Islet of Langerhans (tissue), 1 donor: ENCODE measurements at regions not wholly inside any gene's neighbourhood (a gene's known extent, or its start where the extent isn't known, plus 50 kb on each side); places are given as distances from the start of the nearest gene placed in this dataset.
"Not testable (repeated sequence)": the region's sequence is repeated elsewhere in the genome, so short reads cannot be mapped to it uniquely, and the experiment has no call there.

Experiments
- FAIRE-seq: peaks from one replicate; lab custom pipeline; 2011; peaks lifted over from hg19 to GRCh38; lab: Jason Lieb, UNC

- FAIRE-seq: not testable (repeated sequence)
These were observed 237.5 kb upstream of the KAZN start for GRCh38 chr1:14361005-14361404.

- FAIRE-seq: no peak
These were observed 236.2 kb upstream of the KAZN start for GRCh38 chr1:14362331-14362730.

- FAIRE-seq: no peak
These were observed 235.4 kb upstream of the KAZN start for GRCh38 chr1:14363036-14363590.

GRCh38 chr1:14363707-14364413, 234.6 kb upstream of the KAZN start:
- no peak for FAIRE-seq

DNA sequence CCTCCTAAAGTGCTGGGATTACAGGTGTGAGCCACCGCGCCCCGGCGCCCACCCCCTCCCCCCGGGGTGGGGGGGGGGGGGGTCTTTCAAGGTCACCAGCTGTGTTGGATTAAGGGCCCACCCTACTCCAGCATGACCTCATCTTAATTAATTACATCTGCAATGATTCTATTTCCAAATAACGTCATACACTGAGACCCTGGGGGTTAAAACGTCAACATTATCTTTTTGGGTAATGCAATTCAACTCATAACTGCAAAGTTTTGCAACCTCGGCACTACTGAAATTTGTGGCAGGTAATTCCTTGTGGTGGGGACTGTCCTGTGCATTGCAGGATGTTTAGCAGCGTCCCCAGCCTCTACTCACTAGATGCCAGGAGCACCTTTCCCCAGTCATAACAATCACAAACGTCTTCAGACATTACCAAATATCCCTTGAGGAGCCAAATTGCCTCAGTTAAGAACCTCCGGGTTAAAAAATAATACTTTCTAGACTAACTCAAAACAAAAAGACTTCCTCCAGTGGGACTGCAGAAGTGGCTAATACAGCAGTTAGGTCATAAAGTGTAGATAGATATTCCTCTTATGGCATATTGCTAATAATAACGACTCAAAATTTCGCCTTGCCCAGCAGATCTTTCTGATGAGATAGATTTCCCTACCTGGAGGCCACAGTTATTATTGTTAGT, 233.0 kb upstream of the KAZN start:
- FAIRE-seq: no peak

- no peak for FAIRE-seq
These were observed 232.1 kb upstream of the KAZN start for GRCh38 chr1:14366091-14367018.

DNA sequence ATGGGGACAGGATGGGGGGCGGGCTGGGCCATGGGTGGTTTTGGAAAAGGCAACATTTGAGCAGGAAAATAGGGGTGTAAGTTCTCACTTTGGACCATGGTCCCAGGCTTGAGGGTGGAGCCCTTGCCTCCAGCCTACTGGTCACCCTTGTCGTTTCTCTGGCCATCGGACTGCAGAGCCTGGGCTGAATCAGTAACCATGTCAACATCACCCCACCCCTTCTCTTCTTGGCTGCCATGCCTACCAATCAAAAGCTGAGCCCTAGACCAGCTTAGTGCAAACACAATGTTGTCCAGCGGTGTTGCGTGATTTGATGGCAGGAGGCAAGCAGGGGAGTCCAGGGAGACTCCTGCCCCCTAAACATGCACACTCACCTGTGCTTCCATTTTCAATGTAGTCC, 231.0 kb upstream of the KAZN start:
- no peak for FAIRE-seq

- no peak for FAIRE-seq
These were observed 228.8 kb upstream of the KAZN start for GRCh38 chr1:14369526-14370213.

DNA sequence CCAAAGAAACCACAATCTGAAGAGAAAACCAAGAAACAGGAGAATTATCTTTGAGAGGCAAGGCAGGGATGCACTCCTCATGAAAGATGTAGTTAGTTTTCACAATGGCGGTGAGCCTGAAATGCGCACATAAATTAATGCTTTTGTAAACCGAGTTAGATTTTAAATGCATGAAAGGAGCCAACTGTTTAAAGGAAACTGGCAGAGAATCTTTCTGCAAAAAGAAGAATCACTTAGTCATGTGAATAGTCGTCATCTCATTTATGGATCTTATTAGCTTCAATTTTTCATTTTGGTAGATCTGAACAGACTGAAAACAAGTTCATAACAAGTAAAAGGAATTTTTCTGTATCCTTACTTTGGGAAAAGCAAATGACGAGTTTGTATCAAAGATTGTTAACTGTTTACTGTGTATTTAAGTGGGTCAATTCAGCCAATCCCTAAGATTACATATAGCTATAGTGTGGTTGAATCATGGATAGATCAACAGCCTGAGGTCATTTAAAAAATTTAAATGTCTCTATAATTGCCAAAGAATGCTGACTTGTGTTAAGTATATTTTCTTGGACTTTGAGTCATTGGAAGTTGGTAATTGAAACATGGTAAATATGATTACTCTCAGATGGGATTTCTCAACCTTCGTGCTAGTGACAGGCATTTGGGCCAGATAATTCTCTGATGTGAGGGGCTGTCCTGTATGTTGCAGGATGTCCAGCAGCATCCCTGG, 226.6 kb upstream of the KAZN start:
- no peak for FAIRE-seq

DNA sequence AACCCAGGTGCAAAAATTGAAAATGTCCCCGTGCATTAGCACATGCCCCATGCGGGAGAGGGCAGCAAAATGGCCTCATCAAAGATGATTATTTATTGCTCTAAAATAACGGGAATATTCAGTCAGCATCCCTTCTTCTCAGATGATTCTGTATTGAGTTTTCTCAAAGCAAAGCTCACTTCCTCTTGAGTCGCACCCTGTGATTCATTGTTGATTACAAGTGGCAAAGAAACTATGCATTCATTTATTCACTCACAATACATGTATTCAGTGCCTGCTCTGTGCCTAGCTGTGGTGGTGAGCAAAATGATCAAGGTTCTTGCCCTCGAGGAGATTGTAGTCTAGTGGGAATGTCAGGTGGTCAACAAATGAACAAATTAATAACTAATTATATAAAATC, 226.0 kb upstream of the KAZN start:
- no peak for FAIRE-seq

- no peak for FAIRE-seq
These were observed 225.3 kb upstream of the KAZN start for GRCh38 chr1:14373081-14373758.

- FAIRE-seq: no peak
These were observed 223.3 kb upstream of the KAZN start for GRCh38 chr1:14375226-14375625.

GRCh38 chr1:14377386-14377785, 221.1 kb upstream of the KAZN start:
- no peak for FAIRE-seq

- FAIRE-seq: no peak
These were observed 218.1 kb upstream of the KAZN start for GRCh38 chr1:14380408-14380807.

GRCh38 chr1:14390816-14391215, 207.7 kb upstream of the KAZN start:
- FAIRE-seq: no peak

DNA sequence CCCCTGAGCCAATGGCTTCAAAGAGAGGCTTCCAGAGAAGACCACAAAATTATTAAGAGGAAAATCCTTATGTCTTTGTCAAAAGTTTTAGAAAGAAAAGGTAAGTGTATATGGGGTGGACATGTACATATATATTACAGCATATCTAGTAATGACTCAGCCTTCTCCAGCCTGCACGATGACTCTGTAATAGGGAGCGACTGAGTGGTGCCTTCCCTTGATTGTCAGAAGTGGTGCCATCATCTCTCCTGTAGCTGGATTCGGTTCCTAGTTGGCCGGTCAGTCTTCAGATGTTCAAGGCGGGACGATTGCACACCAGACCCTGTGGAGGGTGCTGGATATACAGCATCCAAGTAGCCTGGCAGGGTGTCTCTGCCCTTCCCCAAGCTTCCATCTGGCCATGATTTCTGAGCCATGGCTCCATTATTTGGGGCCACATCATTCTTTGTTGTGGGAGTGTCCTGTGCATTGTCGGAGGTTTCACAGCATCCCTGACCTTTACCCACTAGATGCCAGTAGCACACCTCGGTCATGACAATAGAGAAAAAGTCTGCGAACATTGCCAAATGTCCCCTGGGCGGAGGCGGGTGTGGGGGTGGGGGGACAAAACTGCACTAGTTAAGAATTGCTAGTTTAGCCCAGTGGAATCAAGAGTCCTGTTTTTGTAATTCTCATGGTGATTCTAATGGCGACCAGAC, 206.2 kb upstream of the KAZN start:
- no peak for FAIRE-seq

DNA sequence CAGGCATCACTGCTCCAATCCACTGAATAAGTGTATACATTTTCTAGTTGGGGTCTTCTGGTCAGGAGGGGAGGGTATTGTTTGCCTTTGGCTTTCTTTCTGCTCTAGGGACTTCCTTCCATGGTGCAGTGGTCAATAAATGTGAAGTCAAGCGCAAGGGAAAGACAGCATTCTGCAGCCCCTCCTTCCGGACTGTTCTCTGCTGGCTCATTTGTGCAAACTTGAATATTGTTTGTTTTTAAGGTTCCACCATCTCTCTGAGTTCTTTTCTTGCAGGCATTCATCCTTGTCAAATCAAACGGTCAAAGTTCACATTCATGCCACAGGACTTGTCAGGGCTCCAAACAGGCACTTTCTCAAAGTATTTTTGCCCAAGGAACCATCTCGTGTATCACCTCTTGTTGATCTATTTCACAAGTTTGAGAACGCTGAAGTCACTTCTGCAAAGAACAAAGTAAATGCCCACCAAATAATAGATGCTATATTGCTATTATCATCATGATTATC, 205.6 kb upstream of the KAZN start:
- no peak for FAIRE-seq

DNA sequence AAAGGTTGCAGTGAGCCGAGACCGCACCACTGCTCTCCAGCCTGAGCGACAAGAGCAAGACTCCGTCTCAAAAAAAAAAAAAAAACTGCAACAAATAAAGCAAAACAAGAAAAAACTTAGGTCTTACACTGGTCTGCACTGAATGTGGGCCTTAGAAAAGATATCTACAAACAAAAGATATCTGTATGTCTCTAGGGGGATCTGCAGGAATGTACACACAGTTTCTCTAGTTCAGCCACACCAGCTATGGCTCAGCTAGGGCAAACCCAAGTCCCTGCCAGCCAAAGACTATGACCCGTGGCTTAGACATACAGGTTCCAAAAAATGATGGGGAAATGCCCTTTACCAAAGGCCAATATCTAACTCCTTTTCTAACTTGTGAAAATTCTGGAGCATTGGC, 202.4 kb upstream of the KAZN start:
- FAIRE-seq: no peak

- FAIRE-seq: no peak
These were observed 194.4 kb upstream of the KAZN start for GRCh38 chr1:14403961-14404645.
